Cardiac fibroblast (primary cell): ENCODE measurements at regions not wholly inside any gene's neighbourhood (a gene's known extent, or its start where the extent isn't known, plus 50 kb on each side); places are given as distances from the start of the nearest gene placed in this dataset.

Experiments used
- DNase-seq, 2 donors: peaks; one replicate each; pipeline versions ENCODE4 v3.0.0 to v3.0.0-alpha.2; 2010; ENCODE audit warnings: low read depth in 2 of 2
- H3K4me3 ChIP-seq, 2 donors: replicated peaks in 1 of 2; 1 replicate in 1 of 2; 2 replicates in 1 of 2; pipeline ENCODE4 v1.5.1; 2011; ENCODE audit warnings: low read depth in 2 of 2, low read length in 2 of 2, mild to moderate bottlenecking in 2 of 2, moderate library complexity in 1 of 2
- CTCF ChIP-seq: IDR thresholded peaks from one replicate; pipeline ENCODE4 v1.5.1; 2011; ENCODE audit warnings: low read depth, mild to moderate bottlenecking, low read length, inconsistent platforms

- no peak for TF ChIP-seq CTCF
- DNase-seq, result no peak
- no peak overlapping the region for H3K4me3 ChIP-seq
Observed at GRCh38 chr1:96513136-96513535, 208.4 kb upstream of the PTBP2 start.

- H3K4me3 ChIP-seq, result no peak overlapping the region
- DNase-seq, result no peak
- TF ChIP-seq CTCF, result no peak
Observed at GRCh38 chr1:96515430-96515829, 206.2 kb upstream of the PTBP2 start.

GRCh38 chr1:96515925-96516324 is 205.7 kb upstream of the PTBP2 start:
- no peak for DNase-seq
- TF ChIP-seq CTCF, result no peak
- H3K4me3 ChIP-seq, result no peak overlapping the region

- TF ChIP-seq CTCF, result no peak
- DNase-seq, result no peak
- no peak overlapping the region for H3K4me3 ChIP-seq
Observed at GRCh38 chr1:96519851-96520578, 201.6 kb upstream of the PTBP2 start.

GRCh38 chr1:96520579-96520947 is 201.0 kb upstream of the PTBP2 start:
- no peak for TF ChIP-seq CTCF
- no peak overlapping the region for H3K4me3 ChIP-seq
- DNase-seq, result peak; percentile 52 to 78

GRCh38 chr1:96521010-96521409 is 200.6 kb upstream of the PTBP2 start:
- no peak overlapping the region for H3K4me3 ChIP-seq
- DNase-seq, result no peak
- TF ChIP-seq CTCF, result no peak
